H1 (cell line): ENCODE measurements at regions not wholly inside any gene's neighbourhood (a gene's known extent, or its start where the extent isn't known, plus 50 kb on each side); places are given as distances from the start of the nearest gene placed in this dataset.

ENCODE experiments used
- BRCA1 ChIP-seq: IDR thresholded peaks from 2 replicates; pipeline ENCODE4 v1.6.1; 2012; ENCODE audit warnings: low read depth, low read length, improper control_type of control experiment
- JUND ChIP-seq: IDR thresholded peaks from 2 replicates; pipeline ENCODE4 v1.6.1; 2011; ENCODE audit warnings: mild to moderate bottlenecking, improper control_type of control experiment, low read length
- KDM5A ChIP-seq: fragments of 200-600 bp; IDR thresholded peaks from 2 replicates; pipeline ENCODE4 v1.7.1; 2012; ENCODE audit warnings: mild to moderate bottlenecking, low read length, inconsistent platforms, mixed read lengths
- NRF1 ChIP-seq: IDR thresholded peaks from 2 replicates; pipeline ENCODE4 v1.6.1; 2011; ENCODE audit warnings: mild to moderate bottlenecking, low read depth, low read length, improper control_type of control experiment
- PHF8 ChIP-seq: fragments of 200-600 bp; sonication (generic); conservative IDR thresholded peaks from 2 replicates; pipeline ENCODE4 v1.7.1; 2012; ENCODE audit warnings: low read depth, mild to moderate bottlenecking, inconsistent platforms, low read length, moderate library complexity
- POLR2A ChIP-seq, 2 experiments: IDR thresholded peaks; 1 replicate in 1 of 2; 2 replicates in 1 of 2; pipeline ENCODE4 v1.6.1; 2011; ENCODE audit warnings: low read depth in 2 of 2, low read length in 2 of 2, mild to moderate bottlenecking in 2 of 2; ENCODE audit errors: control extremely low read depth in 1 of 2
- POLR2AphosphoS5 ChIP-seq: IDR thresholded peaks from 2 replicates; pipeline ENCODE4 v1.6.1; 2011; ENCODE audit warnings: low read depth, low read length
- SAP30 ChIP-seq: fragments of 300-600 bp; sonication (generic); IDR thresholded peaks from 2 replicates; pipeline ENCODE4 v1.7.1; 2012; ENCODE audit warnings: low read length, moderate library complexity, mild to moderate bottlenecking, inconsistent platforms; ENCODE audit not compliant: insufficient read depth, insufficient replicate concordance

DNA sequence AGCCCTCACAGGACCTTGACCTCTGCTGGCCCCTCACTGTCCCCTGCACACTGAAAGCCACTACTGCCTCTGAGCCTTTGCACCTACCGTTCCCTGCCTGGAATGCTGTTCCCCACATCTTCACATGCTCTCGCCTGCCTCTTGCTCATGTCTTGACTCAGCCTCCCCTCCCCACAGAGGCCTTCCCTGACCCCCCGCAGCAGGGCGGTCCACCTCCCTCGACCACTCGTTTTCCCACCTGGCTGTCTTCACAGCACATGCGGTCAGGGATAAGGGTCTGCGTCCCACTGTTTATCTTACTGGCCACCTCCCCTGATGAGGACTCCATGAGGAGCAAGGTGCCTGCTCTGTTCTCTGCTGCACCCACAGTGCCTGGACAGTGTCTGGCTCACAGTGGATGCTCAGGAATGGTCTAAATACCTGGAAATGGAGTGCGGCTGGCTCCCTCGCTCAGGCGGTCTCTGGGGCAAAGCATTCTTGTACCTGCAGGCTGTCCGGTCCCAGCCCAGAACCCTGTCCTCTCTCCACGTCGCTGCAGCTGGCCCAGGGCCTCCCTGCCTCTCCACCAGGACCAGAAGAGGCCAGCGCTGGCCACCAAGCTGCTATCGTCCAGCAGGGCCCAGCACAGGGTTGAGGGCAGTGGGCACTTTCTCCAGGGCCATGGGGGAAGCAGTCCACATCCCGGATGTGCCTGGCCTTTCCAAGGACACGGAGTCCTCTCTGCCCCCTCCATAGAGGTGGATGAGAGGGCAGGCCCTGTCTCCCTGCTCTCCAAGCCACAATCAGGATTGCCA lies 107.4 kb downstream of the NCOR2 start (continued):
- TF ChIP-seq NRF1 (no peak), JUND (no peak), POLR2AphosphoS5 (no peak), SAP30 (no peak), POLR2A (IDR thresholded peaks at IDR 0.05; ENCODE audit: control extremely low read depth in 1 of 2, low read depth in 2 of 2, low read length in 2 of 2) (no peak), PHF8 (no peak), KDM5A (no peak), BRCA1 (no peak)
